Mammary epithelial cell (primary cell): ENCODE measurements at regions not wholly inside any gene's neighbourhood (a gene's known extent, or its start where the extent isn't known, plus 50 kb on each side); places are given as distances from the start of the nearest gene placed in this dataset.

Experiments
- EZH2 ChIP-seq: IDR thresholded peaks from 2 replicates; pipeline ENCODE4 v1.6.1; 2012; ENCODE audit warnings: low read length, inconsistent platforms, borderline replicate concordance
- TF ChIP-seq, protein P1 (sequence below), 2 donors: IDR thresholded peaks in 1 of 2; conservative IDR thresholded peaks in 1 of 2; 2 replicates each; pipeline ENCODE4 v1.5.1; 2011 to 2012; ENCODE audit warnings: inconsistent platforms in 2 of 2, low read length in 2 of 2, mild to moderate bottlenecking in 2 of 2, control low read depth in 1 of 2, low read depth in 1 of 2; ENCODE audit not compliant: insufficient read depth in 1 of 2; ENCODE audit errors: extremely low read depth in 1 of 2

DNA sequence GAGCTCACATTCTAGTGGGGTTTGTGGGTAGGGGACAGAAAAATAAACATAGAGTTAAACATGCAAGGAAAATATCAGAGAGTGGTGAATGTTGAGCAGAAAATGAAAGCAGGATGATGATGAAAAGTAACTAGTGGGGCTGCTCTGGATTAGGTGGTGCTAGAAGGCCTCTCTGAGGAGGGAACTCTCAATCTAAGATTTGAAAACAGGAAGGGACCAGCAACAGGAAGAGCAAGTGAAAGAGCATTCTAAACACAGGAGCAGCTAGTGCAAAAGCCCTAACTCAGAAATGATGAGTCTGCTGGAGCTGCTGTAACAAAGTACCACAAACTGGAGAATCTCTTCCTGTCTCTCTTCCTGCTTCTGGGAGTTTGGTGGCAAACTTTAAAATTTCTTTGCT is 468.6 kb upstream of the AGTR1 start:
- TF ChIP-seq, protein P1, sequence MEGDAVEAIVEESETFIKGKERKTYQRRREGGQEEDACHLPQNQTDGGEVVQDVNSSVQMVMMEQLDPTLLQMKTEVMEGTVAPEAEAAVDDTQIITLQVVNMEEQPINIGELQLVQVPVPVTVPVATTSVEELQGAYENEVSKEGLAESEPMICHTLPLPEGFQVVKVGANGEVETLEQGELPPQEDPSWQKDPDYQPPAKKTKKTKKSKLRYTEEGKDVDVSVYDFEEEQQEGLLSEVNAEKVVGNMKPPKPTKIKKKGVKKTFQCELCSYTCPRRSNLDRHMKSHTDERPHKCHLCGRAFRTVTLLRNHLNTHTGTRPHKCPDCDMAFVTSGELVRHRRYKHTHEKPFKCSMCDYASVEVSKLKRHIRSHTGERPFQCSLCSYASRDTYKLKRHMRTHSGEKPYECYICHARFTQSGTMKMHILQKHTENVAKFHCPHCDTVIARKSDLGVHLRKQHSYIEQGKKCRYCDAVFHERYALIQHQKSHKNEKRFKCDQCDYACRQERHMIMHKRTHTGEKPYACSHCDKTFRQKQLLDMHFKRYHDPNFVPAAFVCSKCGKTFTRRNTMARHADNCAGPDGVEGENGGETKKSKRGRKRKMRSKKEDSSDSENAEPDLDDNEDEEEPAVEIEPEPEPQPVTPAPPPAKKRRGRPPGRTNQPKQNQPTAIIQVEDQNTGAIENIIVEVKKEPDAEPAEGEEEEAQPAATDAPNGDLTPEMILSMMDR (conservative IDR thresholded peaks at IDR 0.05 in 1 of 2, IDR thresholded peaks at IDR 0.05 in 1 of 2; ENCODE audit: extremely low read depth in 1 of 2, insufficient read depth in 1 of 2, low read depth in 1 of 2, low read length in 2 of 2), result no peak
- TF ChIP-seq EZH2, result no peak
